M059J (cell line): ENCODE measurements at regions not wholly inside any gene's neighbourhood (a gene's known extent, or its start where the extent isn't known, plus 50 kb on each side); places are given as distances from the start of the nearest gene placed in this dataset.
A peak's percentile ranks its signal among the peaks of the same experiment; 100 is the strongest.
"Not testable (repeated sequence)": the region's sequence is repeated elsewhere in the genome, so short reads cannot be mapped to it uniquely, and the experiment has no call there.

Experiments used
- DNase-seq: peaks from one replicate; pipeline ENCODE4 v3.0.0-alpha.2; 2012; ENCODE audit warnings: low read depth

DNA sequence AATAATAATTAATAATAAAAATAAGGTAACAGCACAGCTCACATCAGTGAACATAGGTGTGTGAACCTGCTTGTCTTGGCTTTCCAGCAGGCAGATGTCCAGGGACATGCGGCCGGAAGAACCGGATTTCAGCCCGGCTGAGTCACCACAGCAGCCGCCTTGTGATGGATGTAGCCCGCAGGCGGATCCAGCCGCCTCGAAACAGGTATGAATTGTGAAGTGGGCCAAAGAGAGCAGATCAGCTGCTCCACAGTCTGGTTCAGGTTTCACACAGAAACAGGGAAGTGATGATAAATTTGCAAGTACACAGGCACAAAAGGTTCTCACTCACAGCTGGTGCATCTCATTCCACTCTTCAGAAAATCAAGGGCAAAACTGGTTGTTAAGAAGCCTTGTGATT is 55.1 kb downstream of the ID4 start:
- peak; percentile 55 for DNase-seq

DNA sequence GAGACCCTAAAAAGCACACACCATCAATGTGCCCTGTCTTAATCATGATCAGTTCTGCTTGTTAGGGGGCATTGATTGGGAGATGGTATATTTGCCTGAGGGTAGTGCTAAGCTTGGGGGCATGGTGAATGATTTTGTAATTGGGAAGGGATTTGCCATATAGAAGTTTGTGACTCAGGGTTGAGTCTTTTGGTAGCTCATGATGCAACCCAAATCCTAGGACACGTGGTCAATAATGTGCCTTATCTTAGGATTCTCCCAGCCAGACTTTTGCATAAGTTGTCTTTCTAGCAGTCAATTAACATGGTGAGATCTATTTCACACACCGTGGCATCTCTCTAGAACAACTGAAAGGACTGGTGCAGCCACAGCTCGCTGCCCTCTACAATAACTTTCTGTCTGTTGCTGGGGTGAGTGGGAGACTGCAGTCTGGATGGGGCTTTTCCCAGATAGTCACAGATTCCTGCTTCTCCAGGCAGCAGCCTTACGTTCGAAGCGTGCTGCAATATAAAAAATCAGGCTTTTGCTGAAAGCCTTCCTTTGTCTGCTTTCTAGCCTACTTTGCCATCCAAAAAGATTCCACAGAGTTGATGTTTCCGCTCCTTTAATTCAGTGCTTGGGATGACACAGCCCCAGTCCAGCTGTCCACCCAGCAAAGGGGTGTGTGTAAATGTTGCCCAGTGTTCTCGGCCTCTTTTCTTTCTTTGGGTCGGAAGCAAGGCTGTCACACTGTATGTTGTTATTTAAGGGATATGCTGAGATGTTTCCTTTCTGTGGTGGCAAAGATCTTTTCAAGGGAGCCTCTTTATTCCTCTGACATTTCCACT is 58.9 kb downstream of the ID4 start:
- DNase-seq: no peak

DNA sequence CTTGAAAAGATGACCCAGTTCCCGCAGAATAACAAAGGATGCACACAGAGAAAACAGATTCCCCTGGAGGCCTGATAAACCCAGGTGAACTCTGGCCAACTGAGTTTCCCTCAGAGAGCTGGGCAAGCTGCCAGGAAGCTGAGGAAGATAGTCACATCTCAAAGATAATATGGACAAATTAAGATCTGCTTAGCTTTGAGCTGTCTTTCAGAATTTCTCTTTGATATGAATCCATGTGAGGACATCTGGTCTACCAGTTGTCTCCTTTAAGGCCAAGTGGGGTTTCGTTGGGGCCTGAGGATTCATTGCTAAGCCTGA is 59.5 kb downstream of the ID4 start:
- peak; percentile 36 for DNase-seq

DNA sequence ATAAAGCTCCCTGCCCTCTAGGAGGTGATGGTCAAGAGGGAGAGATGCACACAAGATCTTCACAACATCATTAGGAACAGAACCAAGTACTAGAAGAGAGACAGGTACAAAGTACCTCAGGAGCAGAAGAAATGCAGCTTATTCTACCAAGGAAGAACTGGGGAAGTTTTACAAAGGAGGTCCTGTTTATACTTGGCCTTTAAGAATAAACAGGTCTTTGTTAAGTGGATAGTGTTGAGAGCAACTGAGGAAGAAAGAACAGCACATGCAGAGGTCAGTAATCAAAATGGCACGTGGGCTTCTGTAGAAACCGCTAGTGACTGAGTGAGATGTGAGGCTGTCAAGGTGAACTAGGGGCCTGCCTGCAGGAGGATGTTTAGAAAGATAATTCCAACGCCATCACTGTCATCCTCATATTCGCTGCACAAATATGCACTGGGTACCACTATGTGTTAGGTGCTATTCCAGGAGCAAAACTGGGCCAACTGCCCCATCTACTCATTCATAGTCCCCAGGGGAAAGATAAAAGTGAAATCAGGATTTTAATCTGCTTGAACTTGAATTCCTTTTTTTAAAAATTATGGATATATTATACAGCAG is 61.1 kb downstream of the ID4 start:
- DNase-seq: no peak

DNA sequence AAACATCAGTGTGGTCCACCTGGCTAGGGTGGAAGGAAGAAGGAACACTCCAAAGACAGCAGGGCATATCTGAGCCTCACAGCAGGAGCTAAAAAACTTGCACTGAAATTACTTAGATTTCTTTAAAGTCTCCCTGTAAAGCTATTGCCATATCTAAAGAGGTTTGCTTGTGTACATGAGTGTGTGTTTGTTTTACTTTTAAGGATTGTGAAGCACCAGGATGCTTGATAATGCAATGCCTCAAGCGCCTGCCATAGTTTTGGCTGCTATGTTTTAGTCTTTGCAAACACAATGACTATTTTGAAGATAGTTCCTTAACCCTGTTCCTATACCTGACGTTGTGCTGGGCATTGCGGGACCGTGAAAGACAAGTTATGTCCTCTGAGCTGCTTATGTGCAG is 65.0 kb downstream of the ID4 start:
- DNase-seq: no peak

DNA sequence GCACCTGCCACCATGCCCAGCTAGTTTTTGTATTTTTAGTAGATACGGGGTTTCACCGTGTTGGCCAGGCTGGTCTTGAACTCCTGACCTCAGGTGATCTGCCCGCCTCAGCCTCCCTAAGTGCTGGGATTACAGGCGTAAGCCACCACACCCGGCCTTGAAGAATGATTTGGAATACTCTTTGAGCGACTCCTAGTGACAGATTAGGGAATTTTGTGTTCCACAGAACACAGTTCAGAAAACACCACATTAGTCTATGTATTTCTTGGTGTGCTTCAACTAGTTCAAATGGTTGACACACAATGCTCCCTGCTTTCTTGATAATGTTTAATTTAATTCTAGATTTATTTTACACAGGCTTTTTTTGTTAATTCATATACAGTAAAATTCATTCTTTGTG is 67.2 kb downstream of the ID4 start:
- peak; percentile 9 for DNase-seq

DNA sequence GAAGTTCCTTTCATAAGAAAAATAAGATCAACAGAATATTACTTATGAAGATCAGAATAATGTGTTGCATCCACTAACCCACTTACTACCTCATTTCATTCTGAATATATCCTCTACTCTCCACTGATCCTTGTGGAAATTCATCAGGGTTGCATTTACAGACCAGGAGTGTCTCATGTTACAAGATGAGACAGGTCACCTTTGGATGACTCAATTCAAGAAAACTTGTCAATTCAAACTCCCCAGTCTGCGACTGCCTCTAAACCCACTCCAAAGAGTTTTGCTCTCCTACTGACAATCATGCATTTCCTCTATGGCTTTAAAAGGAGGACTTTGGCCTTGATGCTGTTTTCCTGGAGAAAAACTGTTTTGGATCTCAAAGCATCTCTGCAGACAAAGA is 68.4 kb downstream of the ID4 start:
- DNase-seq: peak; percentile 40

DNA sequence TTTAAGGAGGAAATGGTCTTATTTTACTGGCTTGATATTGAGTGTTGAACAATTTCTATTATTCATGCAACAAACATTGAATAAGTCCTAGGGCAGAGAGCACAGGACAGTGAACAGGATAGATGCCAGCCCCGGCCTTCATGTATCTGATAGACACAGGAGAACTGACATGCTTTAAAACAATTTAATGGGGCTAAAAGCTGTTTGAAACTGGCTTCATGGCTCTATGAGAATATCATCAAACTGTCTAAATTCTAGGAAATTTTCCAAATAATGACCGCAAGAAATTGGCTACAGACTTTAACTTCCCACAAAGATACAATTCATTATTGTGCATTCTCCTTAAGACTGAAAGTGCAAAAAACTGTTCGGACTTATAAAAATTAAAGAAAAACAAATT is 69.0 kb downstream of the ID4 start:
- peak; percentile 32 for DNase-seq

DNA sequence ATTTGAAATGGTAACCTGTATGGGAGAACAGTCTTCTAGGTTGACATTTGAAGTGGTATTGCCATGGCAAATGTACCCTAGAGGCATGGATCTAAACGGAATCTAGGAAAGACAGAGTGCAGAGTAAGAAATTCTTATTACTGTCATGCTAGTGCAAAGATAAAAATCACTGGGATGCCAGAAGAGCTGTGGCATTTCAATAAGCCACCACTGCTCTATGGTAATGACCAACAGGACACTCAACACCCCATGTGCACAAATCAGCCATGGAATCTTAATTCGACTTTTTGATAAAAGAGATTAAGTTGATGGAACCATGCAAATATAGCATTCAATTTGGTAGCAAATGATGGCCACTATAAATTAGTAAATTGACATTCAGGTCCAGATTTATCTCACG is 74.1 kb downstream of the ID4 start:
- no peak for DNase-seq

DNA sequence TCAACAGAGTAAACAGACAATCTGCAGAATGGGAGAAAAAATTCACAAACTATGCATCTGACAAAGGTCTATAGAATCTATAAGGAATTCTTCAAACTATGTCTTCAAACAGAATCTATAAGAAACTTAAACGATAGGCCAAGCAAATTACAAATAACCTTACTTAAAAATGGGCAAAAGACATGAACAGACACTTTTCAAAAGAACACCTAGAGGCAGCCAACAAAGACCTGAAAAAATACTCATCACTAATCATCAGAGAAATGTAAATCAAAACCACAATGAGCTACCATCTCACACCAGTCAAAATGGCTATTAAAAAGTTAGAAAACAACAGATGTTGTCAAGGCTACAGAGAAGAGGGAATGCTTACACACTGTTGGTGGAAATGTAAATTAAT is 81.3 kb downstream of the ID4 start:
- no peak for DNase-seq

DNA sequence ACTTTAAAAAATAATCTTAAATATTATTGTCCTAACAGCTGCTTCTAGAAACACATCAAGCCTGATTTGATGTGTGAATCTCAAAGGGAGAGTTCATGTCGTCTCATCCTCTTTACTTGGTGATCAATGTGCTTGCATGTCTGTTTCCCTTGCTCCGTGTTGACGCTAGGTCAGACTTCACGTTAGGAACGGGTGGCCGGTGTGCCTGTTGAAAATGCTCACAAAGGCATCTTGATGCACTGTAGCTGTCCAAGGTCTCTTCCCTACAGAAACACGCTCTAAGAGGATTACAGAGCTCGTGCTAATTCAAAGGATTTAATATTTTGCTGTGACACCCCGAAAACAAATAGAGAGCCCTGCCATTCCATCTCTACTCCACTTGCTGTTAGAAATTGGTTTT is 84.6 kb downstream of the ID4 start:
- no peak for DNase-seq

DNA sequence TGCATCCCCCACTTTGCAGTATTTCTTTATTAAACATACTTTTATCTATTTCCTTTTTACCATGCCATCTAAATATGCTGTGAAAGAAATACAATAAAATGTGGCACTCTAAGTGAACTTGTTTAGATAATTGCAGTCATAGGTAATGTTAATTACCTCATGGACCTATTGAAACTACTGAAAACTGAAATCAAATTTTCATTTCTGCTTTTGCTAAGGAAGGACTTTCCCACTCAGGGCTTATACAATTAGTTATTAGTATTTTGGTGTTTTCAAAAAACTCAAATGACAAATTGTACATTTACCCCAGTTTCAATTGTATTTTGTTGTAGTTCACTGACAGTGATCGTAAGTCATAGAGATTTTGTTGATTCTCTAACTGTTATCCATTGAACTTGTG is 88.4 kb downstream of the ID4 start:
- DNase-seq: no peak

DNA sequence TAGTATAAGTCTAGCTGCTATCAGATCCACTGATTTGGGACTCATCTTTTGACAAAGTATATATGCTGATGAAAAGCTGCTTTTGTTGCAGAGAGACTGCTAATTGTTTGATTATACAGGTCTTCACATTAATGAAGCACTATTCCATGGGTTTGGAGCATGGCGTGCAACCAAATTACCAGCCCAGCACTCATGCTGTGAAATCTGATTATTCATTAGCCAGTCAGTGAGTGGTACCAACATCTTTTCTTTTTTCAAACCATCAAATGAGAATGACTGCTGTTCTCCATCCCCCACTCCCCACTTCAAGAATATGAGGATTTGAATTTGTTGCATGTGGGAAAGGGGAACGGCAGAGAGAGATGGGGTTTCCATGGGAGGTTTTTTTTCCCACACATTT is 91.3 kb downstream of the ID4 start:
- no peak for DNase-seq

DNA sequence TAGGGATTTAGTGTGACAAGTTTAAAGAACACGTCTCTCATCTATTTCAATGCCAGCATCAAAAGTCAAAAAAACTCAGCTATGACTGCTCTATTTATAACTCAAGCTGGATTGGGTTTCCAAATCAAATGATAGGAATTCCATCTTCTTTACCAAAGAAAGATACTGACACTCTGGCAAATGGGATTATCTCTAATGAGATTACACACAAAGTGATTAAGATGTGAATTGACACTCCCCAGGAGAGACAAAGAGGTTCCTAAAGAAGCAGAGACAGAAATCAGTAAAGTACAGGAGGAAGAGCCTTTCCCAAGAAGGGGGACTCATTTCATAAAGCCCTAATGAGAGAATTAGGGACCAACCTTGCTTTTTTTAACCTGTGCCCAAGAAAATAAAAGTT is 92.1 kb downstream of the ID4 start:
- DNase-seq: no peak

DNA sequence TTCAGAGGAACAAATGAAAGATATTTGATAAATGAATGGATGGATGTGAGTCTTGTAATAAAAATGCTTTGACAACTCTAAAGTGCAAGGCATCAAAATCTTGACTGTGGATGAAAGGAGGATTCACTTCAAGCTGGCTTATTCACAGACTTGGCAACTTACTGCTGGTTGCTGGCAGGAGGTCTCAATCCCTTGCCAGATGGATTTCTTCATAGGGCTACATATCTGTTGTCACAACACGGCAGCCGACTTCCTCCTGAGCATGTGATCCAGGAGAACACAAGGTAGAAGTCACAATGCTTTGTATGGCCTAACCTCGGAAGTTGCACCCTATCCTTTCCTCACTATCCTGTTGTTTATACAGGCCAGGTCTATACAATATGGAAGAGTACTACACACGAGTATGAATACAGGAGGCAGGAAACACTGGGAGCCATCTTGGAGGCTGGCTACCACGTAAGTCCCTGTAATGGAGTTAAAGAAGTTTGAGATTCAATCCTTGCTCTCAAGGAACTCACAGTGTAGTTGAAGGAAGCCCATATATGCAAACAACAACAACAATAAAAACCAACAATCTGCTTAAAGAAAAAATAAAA is 97.9 kb downstream of the ID4 start:
- DNase-seq: no peak

DNA sequence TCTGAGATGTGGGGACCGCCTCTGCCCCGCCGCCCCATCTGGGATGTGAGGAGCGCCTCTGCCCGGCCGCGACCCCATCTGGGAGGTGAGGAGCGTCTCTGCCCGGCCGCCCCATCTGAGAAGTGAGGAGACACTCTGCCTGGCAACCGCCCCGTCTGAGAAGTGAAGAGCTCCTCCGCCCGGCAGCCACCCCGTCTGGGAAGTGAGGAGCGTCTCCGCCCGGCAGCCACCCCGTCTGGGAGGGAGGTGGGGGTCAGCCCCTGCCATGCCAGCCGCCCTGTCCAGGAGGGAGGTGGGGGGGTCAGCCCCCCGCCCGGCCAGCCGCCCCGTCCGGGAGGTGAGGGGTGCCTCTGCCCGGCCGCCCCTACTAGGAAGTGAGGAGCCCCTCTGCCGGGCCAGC is 102.2 kb downstream of the ID4 start:
- DNase-seq: not testable (repeated sequence)

DNA sequence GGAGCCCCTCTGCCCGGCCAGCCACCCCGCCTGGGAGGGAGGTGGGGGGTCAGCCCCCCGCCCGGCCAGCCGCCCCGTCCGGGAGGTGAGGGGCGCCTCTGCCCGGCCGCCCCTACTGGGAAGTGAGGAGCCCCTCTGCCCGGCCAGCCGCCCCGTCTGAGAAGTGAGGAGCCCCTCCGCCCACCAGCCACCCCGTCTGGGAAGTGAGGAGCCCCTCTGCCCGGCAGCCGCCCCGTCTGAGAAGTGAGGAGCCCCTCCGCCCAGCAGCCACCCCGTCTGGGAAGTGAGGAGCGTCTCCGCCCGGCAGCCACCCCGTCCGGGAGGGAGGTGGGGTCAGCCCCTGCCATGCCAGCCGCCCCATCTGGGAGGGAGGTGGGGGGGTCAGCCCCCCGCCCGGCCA is 102.8 kb downstream of the ID4 start:
- not testable (repeated sequence) for DNase-seq

DNA sequence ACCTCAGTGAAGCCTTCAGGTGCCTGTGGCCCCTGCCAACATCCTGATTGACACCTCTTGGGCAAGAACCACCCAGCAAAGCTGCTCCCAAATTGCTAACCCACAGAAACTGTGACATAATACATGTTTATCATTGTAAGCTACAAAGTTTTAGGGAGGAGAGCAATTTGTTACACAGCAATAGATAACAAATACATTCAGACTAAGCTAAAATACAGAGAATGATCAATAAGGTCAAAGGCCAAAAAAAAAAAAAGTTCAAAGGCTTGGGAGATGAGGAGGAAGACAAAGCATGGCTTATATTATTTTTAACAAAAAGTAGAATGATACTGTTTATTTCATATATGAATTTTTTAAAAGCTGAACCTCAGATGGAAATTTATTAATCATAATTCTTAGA is 105.9 kb downstream of the ID4 start:
- no peak for DNase-seq

DNA sequence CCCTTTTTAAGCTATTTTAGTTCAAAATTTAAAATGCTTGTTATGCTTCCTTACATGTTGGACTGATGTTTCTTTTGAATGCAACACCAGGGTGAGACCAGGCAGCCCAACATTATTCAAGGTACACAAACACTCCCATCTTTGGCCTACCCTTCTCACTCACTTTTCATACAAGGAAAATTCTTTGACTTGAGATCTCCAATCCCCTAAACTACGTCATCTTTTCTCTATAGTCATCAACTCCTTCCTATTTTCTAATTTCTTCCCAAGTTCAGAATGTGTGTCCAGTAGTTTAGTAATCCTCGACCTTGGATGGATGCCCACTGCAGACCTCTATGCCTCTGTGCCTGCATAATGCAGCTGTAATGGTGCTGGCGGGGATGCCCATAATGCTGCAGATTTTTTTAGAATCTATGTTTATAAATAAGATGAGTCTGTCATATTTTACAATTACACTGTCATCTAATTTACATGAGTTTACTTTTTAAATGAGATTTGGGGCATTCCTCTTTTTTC is 108.7 kb downstream of the ID4 start:
- no peak for DNase-seq

DNA sequence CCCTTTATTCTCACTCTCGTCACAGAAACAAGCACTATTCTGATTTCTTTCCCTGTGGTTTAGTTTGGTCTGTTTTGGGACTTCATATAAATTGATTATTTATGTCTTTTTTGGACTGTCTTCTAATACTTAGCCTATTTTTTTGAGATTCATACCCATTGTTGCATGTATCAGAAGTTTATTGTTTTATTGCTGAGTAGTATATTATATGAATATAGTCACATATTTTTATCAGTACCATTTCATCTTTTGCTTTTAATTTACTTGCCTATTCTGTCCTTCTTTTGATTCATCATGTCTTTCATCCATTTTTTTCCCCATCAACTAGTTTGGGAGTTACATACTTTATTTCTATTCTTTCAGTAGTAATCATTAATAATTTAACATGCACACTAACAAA is 112.0 kb downstream of the ID4 start:
- no peak for DNase-seq

DNA sequence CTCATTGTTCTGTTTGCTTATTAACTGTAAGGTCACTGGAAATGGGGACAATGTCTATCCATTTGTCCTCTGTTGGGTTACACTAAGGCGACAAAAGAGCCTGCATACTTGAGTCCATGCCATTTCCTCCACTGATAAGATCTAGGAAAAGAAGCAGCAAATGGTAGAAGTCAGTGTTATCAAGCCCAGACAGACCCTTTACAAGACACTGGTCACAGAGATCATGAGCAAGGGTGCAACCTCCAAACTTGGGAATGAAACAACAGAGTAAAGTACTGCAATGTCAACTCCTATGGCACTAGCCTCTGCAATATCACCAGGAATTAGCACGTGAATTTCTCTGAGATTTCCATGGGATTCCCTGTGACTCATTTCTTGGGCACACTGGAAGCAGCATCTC is 126.9 kb downstream of the ID4 start:
- DNase-seq: no peak

DNA sequence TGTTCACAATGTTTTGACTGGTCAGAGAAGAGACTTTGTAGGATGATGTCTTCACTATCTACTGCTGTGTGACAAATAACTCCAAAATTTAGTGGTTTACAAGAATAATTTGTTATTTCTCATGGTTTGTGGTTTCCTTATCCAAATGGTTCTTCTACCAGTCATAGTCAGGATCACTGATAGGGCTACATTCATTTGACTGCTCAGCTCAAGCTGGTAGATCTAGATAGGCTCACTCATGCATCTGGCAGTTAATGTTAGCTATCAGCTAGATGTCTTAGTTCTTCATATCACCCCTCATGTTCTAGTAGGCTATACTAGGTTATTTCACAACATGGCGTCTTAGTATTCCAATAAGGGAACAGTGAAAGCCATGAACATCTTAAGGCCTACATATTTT is 131.0 kb downstream of the ID4 start:
- DNase-seq: no peak

DNA sequence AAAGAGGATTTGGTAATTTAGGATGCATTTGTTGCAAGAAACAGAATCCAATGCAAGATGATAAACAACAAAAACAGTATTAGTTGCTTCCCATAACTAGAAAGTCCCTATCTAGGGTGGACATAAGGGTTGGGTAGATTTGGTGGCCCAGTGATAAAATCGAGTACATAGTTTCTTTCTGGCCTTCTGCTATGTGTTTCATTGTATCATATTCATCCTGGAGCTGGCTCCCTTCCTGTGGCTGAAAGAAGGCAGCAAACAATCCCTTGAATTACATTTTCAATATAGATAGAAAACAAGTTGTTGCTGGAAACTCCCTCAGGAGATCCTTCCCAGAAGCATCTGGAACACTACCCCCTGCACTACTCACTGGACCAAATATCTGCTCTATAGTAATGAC is 135.1 kb downstream of the ID4 start:
- DNase-seq: no peak
